ENCODE measurements at regions not wholly inside any gene's neighbourhood (a gene's known extent, or its start where the extent isn't known, plus 50 kb on each side); places are given as distances from the start of the nearest gene placed in this dataset.

- Histone ChIP-seq H3K4me3 (no peak overlapping the region), H3K27me3 (no peaks in the 10 kb centered on the region), H3K27ac (no peak overlapping the region), H3K4me1 (no peaks in the 10 kb centered on the region), H3K36me3 (no peaks in the 10 kb centered on the region), H3K9ac (ENCODE audit: low read depth in 2 of 2, low read length in 2 of 2) (no peak overlapping the region), H3K9me3 (no peaks in the 10 kb centered on the region)
- TF ChIP-seq CTCF (IDR thresholded peaks at IDR 0.05), result no peak
- intact Hi-C loops (cut with DNase I), result no loop called here
- no peak for DNase-seq
Observed at GRCh38 chr10:117610321-117610720, 67.8 kb downstream of the EMX2 start.

- no peaks in the 10 kb centered on the region for H3K4me1 ChIP-seq
- no peak for DNase-seq
- no peaks in the 10 kb centered on the region for H3K9me3 ChIP-seq
- no peaks in the 10 kb centered on the region for H3K27me3 ChIP-seq
- H3K4me3 ChIP-seq, result no peak overlapping the region
- H3K36me3 ChIP-seq, result no peaks in the 10 kb centered on the region
- no peak overlapping the region for H3K27ac ChIP-seq
- H3K9ac ChIP-seq (ENCODE audit: low read depth in 2 of 2, low read length in 2 of 2), result no peak overlapping the region
- TF ChIP-seq CTCF (IDR thresholded peaks at IDR 0.05), result no peak
- intact Hi-C loops (cut with DNase I), result no loop called here
Observed at GRCh38 chr10:117612113-117612512, 69.6 kb downstream of the EMX2 start.

- no peak for TF ChIP-seq CTCF (IDR thresholded peaks at IDR 0.05)
- no peak for DNase-seq
- H3K27me3 ChIP-seq, result no peaks in the 10 kb centered on the region
Observed at GRCh38 chr10:117615649-117616048, 73.1 kb downstream of the EMX2 start.

GRCh38 chr10:117616179-117616578, 73.6 kb downstream of the EMX2 start:
- Histone ChIP-seq H3K9ac (ENCODE audit: low read depth in 2 of 2, low read length in 2 of 2) (no peak overlapping the region), H3K36me3 (no peaks in the 10 kb centered on the region), H3K4me3 (no peak overlapping the region), H3K9me3 (no peaks in the 10 kb centered on the region), H3K27me3 (no peaks in the 10 kb centered on the region), H3K27ac (no peak overlapping the region), H3K4me1 (no peaks in the 10 kb centered on the region)
- TF ChIP-seq CTCF (IDR thresholded peaks at IDR 0.05), result no peak
- DNase-seq, result no peak
- intact Hi-C loops (cut with DNase I), result no loop called here

More at GRCh38 chr10:117615649-117616048, 73.1 kb downstream of the EMX2 start:
- Histone ChIP-seq H3K9ac (ENCODE audit: low read depth in 2 of 2, low read length in 2 of 2) (no peak overlapping the region), H3K4me3 (no peak overlapping the region), H3K9me3 (no peaks in the 10 kb centered on the region), H3K36me3 (no peaks in the 10 kb centered on the region), H3K4me1 (no peaks in the 10 kb centered on the region), H3K27ac (no peak overlapping the region)
- intact Hi-C loops (cut with DNase I), result no loop called here

- no peak overlapping the region for H3K27ac ChIP-seq
- no peak for TF ChIP-seq CTCF (IDR thresholded peaks at IDR 0.05)
- intact Hi-C loops (cut with DNase I), result no loop called here
- no peaks in the 10 kb centered on the region for H3K36me3 ChIP-seq
- H3K9ac ChIP-seq (ENCODE audit: low read depth in 2 of 2, low read length in 2 of 2), result no peak overlapping the region
- DNase-seq, result no peak
- no peaks in the 10 kb centered on the region for H3K9me3 ChIP-seq
- H3K4me3 ChIP-seq, result no peak overlapping the region
- H3K4me1 ChIP-seq, result no peaks in the 10 kb centered on the region
- H3K27me3 ChIP-seq, result no peaks in the 10 kb centered on the region
Observed at GRCh38 chr10:117617086-117617485, 74.5 kb downstream of the EMX2 start.

- H3K27me3 ChIP-seq, result no peaks in the 10 kb centered on the region
- H3K9ac ChIP-seq (ENCODE audit: low read depth in 2 of 2, low read length in 2 of 2), result no peak overlapping the region
- TF ChIP-seq CTCF (IDR thresholded peaks at IDR 0.05), result no peak
- H3K4me3 ChIP-seq, result no peak overlapping the region
- intact Hi-C loops (cut with DNase I), result no loop called here
- H3K36me3 ChIP-seq, result no peaks in the 10 kb centered on the region
- H3K9me3 ChIP-seq, result no peaks in the 10 kb centered on the region
- no peak for DNase-seq
- no peaks in the 10 kb centered on the region for H3K4me1 ChIP-seq
- H3K27ac ChIP-seq, result no peak overlapping the region
Observed at GRCh38 chr10:117617659-117618058, 75.1 kb downstream of the EMX2 start.

Measured in colonic mucosa (tissue), 4 donors.